Esophagus muscularis mucosa (tissue), 4 donors: ENCODE measurements at regions not wholly inside any gene's neighbourhood (a gene's known extent, or its start where the extent isn't known, plus 50 kb on each side); places are given as distances from the start of the nearest gene placed in this dataset.

ENCODE experiments used
- CTCF ChIP-seq, 3 experiments: fragments of 200-600 bp in 2 of 3; fragments of 450-650 bp in 1 of 3; sonication (generic) in 2 of 3; IDR thresholded peaks; one replicate each; pipeline ENCODE4 v1.5.1; 2017 to 2019; ENCODE audit warnings: antibody characterized with exemption in 3 of 3, mild to moderate bottlenecking in 2 of 3, moderate library complexity in 1 of 3
- EP300 ChIP-seq: sonication (generic); formaldehyde crosslinking; IDR thresholded peaks from one replicate; pipeline ENCODE4 v1.6.1; 2017; ENCODE audit warnings: antibody characterized with exemption
- POLR2A ChIP-seq: fragments of 450-650 bp; IDR thresholded peaks from one replicate; pipeline ENCODE4 v1.6.1; 2017; ENCODE audit warnings: antibody characterized with exemption, moderate library complexity, mild to moderate bottlenecking, low read depth
- POLR2AphosphoS5 ChIP-seq, 2 donors: sonication (generic); formaldehyde crosslinking; IDR thresholded peaks; one replicate each; pipeline ENCODE4 v1.6.1; 2017; ENCODE audit warnings: antibody characterized with exemption in 2 of 2

GRCh38 chr18:77377813-77378212, 128.2 kb downstream of the GALR1 start:
- no peak for TF ChIP-seq CTCF (IDR thresholded peaks at IDR 0.05)
- TF ChIP-seq EP300: no peak
- TF ChIP-seq POLR2AphosphoS5 (IDR thresholded peaks at IDR 0.05): no peak
- TF ChIP-seq POLR2A: no peak
